ENCODE measurements at regions not wholly inside any gene's neighbourhood (a gene's known extent, or its start where the extent isn't known, plus 50 kb on each side); places are given as distances from the start of the nearest gene placed in this dataset.

GRCh38 chr3:683770-684169 is 409.1 kb upstream of the CNTN6 start:
- WGBS, 2 donors: 73 to 81% methylated on average over 2 of the region's 2 CpGs
- H3K36me3 ChIP-seq: no peaks in the 10 kb centered on the region
- H3K27ac ChIP-seq: no peak overlapping the region
- intact Hi-C loops (cut with DNase I): no loop called here
- no peak overlapping the region for H3K4me3 ChIP-seq (replicated peaks in 1 of 3)
- H3K4me1 ChIP-seq: no peaks in the 10 kb centered on the region
- no peaks in the 10 kb centered on the region for H3K9me3 ChIP-seq
- H3K27me3 ChIP-seq: no peaks in the 10 kb centered on the region
- DNase-seq: no peak
- no peak for TF ChIP-seq POLR2A (IDR thresholded peaks at IDR 0.05)
- TF ChIP-seq CTCF (IDR thresholded peaks at IDR 0.05): no peak

GRCh38 chr3:690770-691169 is 402.1 kb upstream of the CNTN6 start:
- Histone ChIP-seq H3K4me3 (replicated peaks in 1 of 3) (no peak overlapping the region), H3K4me1 (no peaks in the 10 kb centered on the region), H3K27me3 (no peaks in the 10 kb centered on the region), H3K36me3 (no peaks in the 10 kb centered on the region), H3K27ac (no peak overlapping the region), H3K9me3 (no peaks in the 10 kb centered on the region)
- 87 to 93% methylated on average over 2 to 4 of the region's 4 CpGs for WGBS, 2 donors
- DNase-seq: no peak
- intact Hi-C loops (cut with DNase I): no loop called here
- TF ChIP-seq CTCF (IDR thresholded peaks at IDR 0.05) (no peak), POLR2A (IDR thresholded peaks at IDR 0.05) (no peak)

- 100% methylated on average over 2 of the region's 2 CpGs for WGBS, 2 donors
- intact Hi-C loops (cut with DNase I): no loop called here
- Histone ChIP-seq H3K4me3 (replicated peaks in 1 of 3) (no peak overlapping the region), H3K9me3 (no peaks in the 10 kb centered on the region), H3K36me3 (no peaks in the 10 kb centered on the region), H3K4me1 (no peaks in the 10 kb centered on the region), H3K27ac (no peak overlapping the region), H3K27me3 (no peaks in the 10 kb centered on the region)
- no peak for DNase-seq
- no peak for TF ChIP-seq CTCF (IDR thresholded peaks at IDR 0.05)
- TF ChIP-seq POLR2A (IDR thresholded peaks at IDR 0.05): no peak
These were observed 392.3 kb upstream of the CNTN6 start for GRCh38 chr3:700514-700913.

GRCh38 chr3:707041-707440 is 385.8 kb upstream of the CNTN6 start:
- Histone ChIP-seq H3K9me3 (no peaks in the 10 kb centered on the region), H3K36me3 (no peaks in the 10 kb centered on the region), H3K27me3 (no peaks in the 10 kb centered on the region), H3K4me1 (no peaks in the 10 kb centered on the region), H3K27ac (no peak overlapping the region), H3K4me3 (replicated peaks in 1 of 3) (no peak overlapping the region)
- no peak for TF ChIP-seq POLR2A (IDR thresholded peaks at IDR 0.05)
- no peak for TF ChIP-seq CTCF (IDR thresholded peaks at IDR 0.05)
- WGBS, 2 donors: 36 to 44% methylated on average over 2 of the region's 2 CpGs
- DNase-seq: no peak
- intact Hi-C loops (cut with DNase I): no loop called here

- H3K36me3 ChIP-seq: no peaks in the 10 kb centered on the region
- TF ChIP-seq POLR2A (IDR thresholded peaks at IDR 0.05) (no peak), CTCF (IDR thresholded peaks at IDR 0.05) (no peak)
- no peak overlapping the region for H3K4me3 ChIP-seq (replicated peaks in 1 of 3)
- intact Hi-C loops (cut with DNase I): no loop called here
- 69 to 75% methylated on average over 5 of the region's 5 CpGs for WGBS, 2 donors
- no peaks in the 10 kb centered on the region for H3K4me1 ChIP-seq
- no peaks in the 10 kb centered on the region for H3K9me3 ChIP-seq
- no peaks in the 10 kb centered on the region for H3K27me3 ChIP-seq
- no peak overlapping the region for H3K27ac ChIP-seq
- DNase-seq: no peak
These were observed 379.7 kb upstream of the CNTN6 start for GRCh38 chr3:713006-713621.
